T-cell (primary cell): ENCODE measurements at regions not wholly inside any gene's neighbourhood (a gene's known extent, or its start where the extent isn't known, plus 50 kb on each side); places are given as distances from the start of the nearest gene placed in this dataset.

Experiments used
- ATAC-seq, 4 experiments: fragments of 200-7000 bp in 3 of 4; fragments of 150-1000 bp in 1 of 4; cut with Tn5 transposase; replicated peaks in 1 of 4; 1 replicate in 3 of 4; 2 replicates in 1 of 4; pipeline ENCODE4 v1.10.0; 2021; ENCODE audit warnings: moderate library complexity in 3 of 4, mild to moderate bottlenecking in 2 of 4, moderate number of reproducible peaks in 1 of 4
- CTCF ChIA-PET, 2 donors: fragments of 300-600 bp; sonication (Branson Sonifier 250); formaldehyde crosslinking; loops; one replicate each; lab custom pipeline; 2022; ENCODE audit warnings: antibody characterized with exemption in 2 of 2; lab: Charles Lee
- POLR2A ChIA-PET, 2 donors: fragments of 300-600 bp; sonication (Branson Sonifier 250); formaldehyde crosslinking; loops; one replicate each; lab custom pipeline; 2022; ENCODE audit warnings: antibody characterized with exemption in 2 of 2; lab: Charles Lee
- DNase-seq, 35 experiments: peaks; one replicate each; pipeline versions ENCODE4 v3.0.0 to v3.0.0-alpha.2; 2013 to 2023
- H3K27ac ChIP-seq: one replicate; pipeline ENCODE4 v1.5.1; 2013; ENCODE audit warnings: low read length
- H3K27me3 ChIP-seq, 2 experiments: replicated peaks in 1 of 2; 1 replicate in 1 of 2; 2 replicates in 1 of 2; pipeline versions ENCODE4 v1.6.1 to v1.7.0; 2013; ENCODE audit warnings: low read length in 1 of 2, mixed read lengths in 1 of 2; ENCODE audit not compliant: control insufficient read depth in 2 of 2, insufficient read depth in 2 of 2; ENCODE audit errors: extremely low read depth in 1 of 2
- H3K36me3 ChIP-seq, 2 donors: 1 replicate in 1 of 2; 2 replicates in 1 of 2; pipeline versions ENCODE4 v1.6.1 to v1.7.0; 2013; ENCODE audit warnings: low read length in 1 of 2; ENCODE audit not compliant: control insufficient read depth in 2 of 2, insufficient read depth in 1 of 2; ENCODE audit errors: extremely low read depth in 1 of 2
- H3K4me1 ChIP-seq, 2 experiments: 1 replicate in 1 of 2; 2 replicates in 1 of 2; pipeline versions ENCODE4 v1.6.1 to v1.7.0; 2013; ENCODE audit warnings: low read length in 2 of 2, mixed read lengths in 1 of 2; ENCODE audit not compliant: insufficient read depth in 2 of 2, control insufficient read depth in 1 of 2; ENCODE audit errors: extremely low read depth in 1 of 2
- H3K4me3 ChIP-seq, 2 donors: 1 replicate in 1 of 2; 2 replicates in 1 of 2; pipeline versions ENCODE4 v1.5.1 to v1.7.0; 2013; ENCODE audit warnings: mild to moderate bottlenecking in 2 of 2, low read length in 1 of 2, moderate library complexity in 1 of 2; ENCODE audit not compliant: control insufficient read depth in 1 of 2; ENCODE audit errors: extremely low read depth in 1 of 2
- H3K9me3 ChIP-seq: 2 replicates; pipeline ENCODE4 v1.7.0; 2013
- H3K27ac Mint-ChIP-seq, 2 donors: one replicate each; pipeline ENCODE4 v1.8.0; 2020 to 2021; ENCODE audit warnings: mild to moderate bottlenecking in 2 of 2, mixed read lengths in 2 of 2
- H3K27me3 Mint-ChIP-seq, 2 donors: one replicate each; pipeline ENCODE4 v1.8.0; 2021 to 2022; ENCODE audit warnings: mixed read lengths in 2 of 2
- H3K36me3 Mint-ChIP-seq: one replicate; pipeline ENCODE4 v1.8.0; 2021; ENCODE audit warnings: mixed read lengths
- H3K4me1 Mint-ChIP-seq, 3 donors: one replicate each; pipeline ENCODE4 v1.8.0; 2020 to 2022; ENCODE audit warnings: mixed read lengths in 3 of 3, mild to moderate bottlenecking in 1 of 3
- H3K4me3 Mint-ChIP-seq, 3 donors: one replicate each; pipeline ENCODE4 v1.8.0; 2020 to 2022; ENCODE audit warnings: mild to moderate bottlenecking in 3 of 3, mixed read lengths in 3 of 3, moderate library complexity in 3 of 3
- H3K9me3 Mint-ChIP-seq, 3 donors: one replicate each; pipeline ENCODE4 v1.8.0; 2020 to 2022; ENCODE audit warnings: mixed read lengths in 3 of 3
- WGBS: methylation state at CpG from one replicate; pipeline ENCODE4 v1.1.5; 2013; ENCODE audit warnings: missing lambda C conversion rate; ENCODE audit not compliant: insufficient coverage; 5-methylcytosine and 5-hydroxymethylcytosine counted together

DNA sequence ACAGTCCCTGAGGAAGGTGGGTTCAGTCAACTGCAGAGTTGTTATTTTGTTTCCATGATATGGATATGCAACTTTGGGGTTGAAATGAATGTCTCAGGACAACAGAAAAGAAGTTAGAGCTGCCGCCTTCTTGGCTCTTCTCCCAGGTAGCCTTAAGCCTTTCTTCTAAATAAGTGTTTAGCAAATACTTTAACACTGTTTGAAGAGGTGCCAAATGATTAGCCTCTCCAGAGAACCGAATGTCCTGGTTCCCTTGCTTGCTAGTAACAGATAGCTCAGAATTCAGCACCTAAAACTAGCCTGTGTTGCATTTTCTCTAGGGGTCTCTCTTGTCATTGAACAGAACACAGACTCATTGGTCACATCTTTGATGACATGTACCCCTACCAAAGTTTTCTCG lies 127.7 kb upstream of the PIK3R1 start:
- ChIA-PET CTCF (no interaction called here), POLR2A (no interaction called here)
- no peaks in the 10 kb centered on the region for H3K9me3 ChIP-seq
- ATAC-seq (no peak), DNase-seq (no peak)
- no peak overlapping the region for H3K4me3 Mint-ChIP-seq
- no peak overlapping the region for H3K4me3 ChIP-seq
- H3K4me1 Mint-ChIP-seq = no peaks in the 10 kb centered on the region
- WGBS = 67% methylated on average over 1 of the region's 3 CpGs
- no peaks in the 10 kb centered on the region for H3K27me3 ChIP-seq
- peaks cover 0 to 6% (median 0%) of the 10 kb centered on the region in 3 donors for H3K9me3 Mint-ChIP-seq
- no peak overlapping the region for H3K27ac ChIP-seq
- no peak overlapping the region for H3K27ac Mint-ChIP-seq
- peaks cover 2 to 6% of the 10 kb centered on the region in 2 donors for H3K27me3 Mint-ChIP-seq
- H3K4me1 ChIP-seq = no peaks in the 10 kb centered on the region
- H3K36me3 Mint-ChIP-seq = no peaks in the 10 kb centered on the region
- H3K36me3 ChIP-seq = no peaks in the 10 kb centered on the region

DNA sequence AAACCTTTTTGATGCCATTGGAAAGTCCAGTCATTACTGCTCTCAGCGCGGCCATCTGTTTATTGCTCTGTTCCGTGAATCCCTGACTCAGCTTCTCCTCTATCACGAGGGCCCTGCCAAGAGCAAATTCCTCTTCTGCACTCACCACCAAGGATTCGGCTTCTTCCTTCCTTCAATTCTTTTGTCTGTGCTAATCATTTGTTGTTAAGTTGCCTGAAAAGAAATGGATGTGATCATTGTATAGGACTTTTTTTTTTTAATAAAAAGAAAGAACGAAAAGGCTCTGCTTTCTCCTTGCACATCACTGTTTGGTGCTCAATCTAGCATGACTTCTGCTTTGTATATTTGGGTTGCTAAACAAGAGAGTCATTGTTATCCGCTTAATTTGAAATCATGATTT lies 128.7 kb upstream of the PIK3R1 start:
- H3K4me3 Mint-ChIP-seq = no peak overlapping the region
- Histone ChIP-seq H3K27ac (no peak overlapping the region), H3K4me3 (no peak overlapping the region), H3K27me3 (no peaks in the 10 kb centered on the region), H3K9me3 (no peaks in the 10 kb centered on the region), H3K4me1 (no peaks in the 10 kb centered on the region), H3K36me3 (no peaks in the 10 kb centered on the region)
- no peaks in the 10 kb centered on the region for H3K4me1 Mint-ChIP-seq
- no CpG with 5 or more reads among the region's 7 CpGs for WGBS
- no peak overlapping the region for H3K27ac Mint-ChIP-seq
- ChIA-PET POLR2A (no interaction called here), CTCF (interaction anchor here in 1 of 2 donors (0.6 kb wide), 1 partner anchor 163 kb away, joined by 3 read pairs; no protein-coding TSS in a partner anchor)
- H3K9me3 Mint-ChIP-seq = peaks cover 0 to 6% (median 0%) of the 10 kb centered on the region in 3 donors
- DNase-seq (no peak), ATAC-seq (no peak)
- H3K27me3 Mint-ChIP-seq = peaks cover 2 to 6% of the 10 kb centered on the region in 2 donors
- no peaks in the 10 kb centered on the region for H3K36me3 Mint-ChIP-seq

DNA sequence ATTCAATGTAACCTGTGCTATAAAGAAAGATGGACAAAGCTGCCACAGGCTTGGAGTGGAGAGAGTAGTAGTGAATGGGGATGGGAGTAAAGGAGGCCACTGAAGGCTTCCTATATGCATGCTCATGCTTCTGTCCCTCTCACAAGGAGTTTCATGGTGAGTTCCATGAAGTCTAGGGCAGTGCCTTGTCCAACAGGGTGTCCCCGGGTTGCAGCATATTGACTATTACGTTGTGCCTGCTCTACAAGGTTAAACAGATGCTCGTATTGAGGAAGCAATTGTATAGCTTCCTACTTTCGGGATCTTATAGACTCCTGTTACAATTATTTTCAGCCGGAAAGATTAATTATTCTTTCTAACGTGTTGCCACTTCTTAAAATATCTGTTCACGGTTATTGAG lies 129.1 kb upstream of the PIK3R1 start:
- Histone ChIP-seq H3K27ac (no peak overlapping the region), H3K9me3 (no peaks in the 10 kb centered on the region), H3K27me3 (no peaks in the 10 kb centered on the region), H3K36me3 (no peaks in the 10 kb centered on the region), H3K4me3 (no peak overlapping the region), H3K4me1 (no peaks in the 10 kb centered on the region)
- ChIA-PET POLR2A (no interaction called here), CTCF (interaction anchor here in 1 of 2 donors (0.6 kb wide), 1 partner anchor 163 kb away, joined by 3 read pairs; no protein-coding TSS in a partner anchor)
- H3K4me1 Mint-ChIP-seq = no peaks in the 10 kb centered on the region
- ATAC-seq (no peak), DNase-seq (no peak)
- no peak overlapping the region for H3K4me3 Mint-ChIP-seq
- 66% methylated on average over 3 of the region's 7 CpGs for WGBS
- H3K9me3 Mint-ChIP-seq = peaks cover 0 to 6% (median 0%) of the 10 kb centered on the region in 3 donors
- H3K36me3 Mint-ChIP-seq = no peaks in the 10 kb centered on the region
- H3K27me3 Mint-ChIP-seq = peaks cover 2 to 6% of the 10 kb centered on the region in 2 donors
- no peak overlapping the region for H3K27ac Mint-ChIP-seq

DNA sequence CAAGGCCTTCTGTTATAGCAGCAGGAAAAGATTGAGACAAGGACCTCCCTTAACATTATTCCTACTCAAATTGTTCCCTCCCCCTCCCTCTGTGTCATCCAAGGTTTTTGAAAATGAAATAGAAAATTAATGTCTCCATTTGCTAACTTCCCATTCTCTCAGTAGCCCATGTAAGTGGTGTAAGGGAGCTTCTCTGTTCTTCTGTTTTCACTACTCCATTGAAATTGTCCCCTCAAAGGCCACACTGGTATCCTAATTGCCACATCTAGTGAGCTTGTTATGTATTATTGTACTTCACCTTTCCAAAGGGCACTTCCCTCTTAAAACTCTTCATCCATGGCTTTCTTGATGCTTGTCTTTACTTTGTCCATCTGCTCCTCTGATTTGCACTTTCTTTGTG lies 131.2 kb upstream of the PIK3R1 start:
- Mint-ChIP-seq H3K4me3 (no peak overlapping the region), H3K27ac (no peak overlapping the region)

DNA sequence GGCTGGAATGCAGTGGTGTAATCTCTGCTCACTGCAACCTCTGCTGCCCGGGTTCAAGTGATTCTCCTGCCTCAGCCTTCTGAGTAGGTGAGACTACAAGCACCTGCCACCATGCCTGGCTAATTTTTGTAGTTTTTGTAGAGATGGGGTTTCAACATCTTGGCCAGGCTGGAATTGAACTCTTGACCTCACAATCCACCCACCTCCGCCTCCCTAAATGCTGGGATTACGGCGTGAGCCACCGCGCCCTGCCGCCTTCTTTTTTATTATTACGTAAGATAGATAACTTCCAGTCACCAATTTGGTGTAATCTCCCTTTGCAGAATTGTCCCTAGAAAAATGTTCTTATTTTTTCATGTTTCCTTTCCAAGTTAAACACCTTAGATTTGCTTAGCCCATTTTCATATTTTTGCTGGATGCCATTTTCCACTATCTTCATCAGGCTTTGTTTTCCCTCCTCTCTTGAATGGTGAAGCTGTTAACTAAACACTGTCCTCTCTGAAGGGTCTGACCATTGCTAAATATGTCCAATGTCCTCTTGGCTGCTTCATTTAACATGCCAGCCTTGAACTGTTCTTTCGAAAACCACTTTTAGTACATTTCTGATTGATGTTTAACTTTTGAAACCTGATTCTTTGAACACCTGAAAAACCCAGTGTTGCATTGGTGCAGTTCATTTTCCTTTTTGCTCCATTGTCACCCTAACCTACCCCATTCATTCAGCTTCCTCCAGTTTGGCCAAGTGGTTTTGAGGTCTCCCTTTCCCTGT lies 135.1 kb upstream of the PIK3R1 start:
- H3K9me3 Mint-ChIP-seq = no peaks in the 10 kb centered on the region
- H3K27me3 Mint-ChIP-seq = no peaks in the 10 kb centered on the region
- no peaks in the 10 kb centered on the region for H3K36me3 Mint-ChIP-seq
- H3K4me3 Mint-ChIP-seq = no peak overlapping the region
- no peak for DNase-seq
- H3K4me1 ChIP-seq = no peaks in the 10 kb centered on the region
- 93% methylated on average over 8 of the region's 9 CpGs for WGBS
- no peak overlapping the region for H3K27ac Mint-ChIP-seq
- no peak overlapping the region for H3K4me3 ChIP-seq
- no peaks in the 10 kb centered on the region for H3K4me1 Mint-ChIP-seq
- H3K27ac ChIP-seq = no peak overlapping the region
- H3K27me3 ChIP-seq = no peaks in the 10 kb centered on the region
- no peaks in the 10 kb centered on the region for H3K9me3 ChIP-seq
- CTCF ChIA-PET = no interaction called here
- H3K36me3 ChIP-seq = no peaks in the 10 kb centered on the region
- POLR2A ChIA-PET = no interaction called here
- no peak for ATAC-seq

More for the DNA sequence above, 131.2 kb upstream of the PIK3R1 start:
- H3K36me3 Mint-ChIP-seq = no peaks in the 10 kb centered on the region
- ChIA-PET CTCF (no interaction called here), POLR2A (no interaction called here)
- H3K9me3 Mint-ChIP-seq = no peaks in the 10 kb centered on the region
- ATAC-seq = no peak
- no peaks in the 10 kb centered on the region for H3K4me1 Mint-ChIP-seq
- Histone ChIP-seq H3K4me3 (no peak overlapping the region), H3K9me3 (no peaks in the 10 kb centered on the region), H3K27me3 (no peaks in the 10 kb centered on the region), H3K27ac (no peak overlapping the region), H3K36me3 (no peaks in the 10 kb centered on the region), H3K4me1 (no peaks in the 10 kb centered on the region)
- DNase-seq = no peak
- H3K27me3 Mint-ChIP-seq = peaks cover 2 to 6% of the 10 kb centered on the region in 2 donors

GRCh38 chr5:68077349-68077894 lies 138.1 kb upstream of the PIK3R1 start:
- Histone ChIP-seq H3K4me3 (no peak overlapping the region), H3K27me3 (no peaks in the 10 kb centered on the region), H3K9me3 (no peaks in the 10 kb centered on the region), H3K27ac (no peak overlapping the region), H3K36me3 (no peaks in the 10 kb centered on the region), H3K4me1 (no peaks in the 10 kb centered on the region)
- DNase-seq (no peak), ATAC-seq (no peak)
- H3K4me3 Mint-ChIP-seq = no peak overlapping the region
- H3K36me3 Mint-ChIP-seq = no peaks in the 10 kb centered on the region
- WGBS = 87% methylated on average over 5 of the region's 6 CpGs
- ChIA-PET POLR2A (interaction anchor here in 1 of 2 donors (0.6 kb wide), 1 partner anchor 15 kb away, joined by 3 read pairs; no protein-coding TSS in a partner anchor), CTCF (interaction anchor here in 1 of 2 donors (0.7 kb wide), 1 partner anchor 945 kb away, joined by 3 read pairs; no protein-coding TSS in a partner anchor)
- H3K4me1 Mint-ChIP-seq = no peaks in the 10 kb centered on the region
- no peak overlapping the region for H3K27ac Mint-ChIP-seq
- H3K9me3 Mint-ChIP-seq = no peaks in the 10 kb centered on the region
- H3K27me3 Mint-ChIP-seq = no peaks in the 10 kb centered on the region
